Renal cortex interstitium (tissue), 11 donors: ENCODE measurements at regions not wholly inside any gene's neighbourhood (a gene's known extent, or its start where the extent isn't known, plus 50 kb on each side); places are given as distances from the start of the nearest gene placed in this dataset.
A peak's percentile ranks its signal among the peaks of the same experiment; 100 is the strongest.

Source experiments
- DNase-seq, 11 donors: peaks; one replicate each; pipeline ENCODE4 v3.0.0-alpha.2; 2013; ENCODE audit warnings: low read depth in 9 of 11, low spot score in 4 of 11; ENCODE audit errors: extremely low read depth in 1 of 11

DNA sequence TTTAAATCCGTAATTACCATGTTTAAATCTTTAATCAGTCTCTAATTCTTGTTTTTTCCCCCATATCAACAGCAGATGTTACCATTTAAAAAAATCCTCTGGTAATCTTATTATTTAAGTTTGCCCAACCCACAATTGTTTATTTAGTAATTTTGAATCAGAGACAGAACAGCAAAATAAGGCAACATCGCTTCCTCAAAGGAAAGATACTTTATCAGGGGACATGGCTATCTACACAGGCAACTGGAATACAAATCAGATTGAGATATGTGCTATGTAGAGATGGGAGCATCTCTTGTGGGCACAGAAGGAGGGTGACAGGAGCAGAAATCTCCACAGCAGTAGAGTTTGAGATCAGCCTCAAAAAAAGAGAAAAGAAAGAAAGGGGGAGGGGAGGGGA is 674.4 kb downstream of the SEMA5A start:
- DNase-seq, result no peak

DNA sequence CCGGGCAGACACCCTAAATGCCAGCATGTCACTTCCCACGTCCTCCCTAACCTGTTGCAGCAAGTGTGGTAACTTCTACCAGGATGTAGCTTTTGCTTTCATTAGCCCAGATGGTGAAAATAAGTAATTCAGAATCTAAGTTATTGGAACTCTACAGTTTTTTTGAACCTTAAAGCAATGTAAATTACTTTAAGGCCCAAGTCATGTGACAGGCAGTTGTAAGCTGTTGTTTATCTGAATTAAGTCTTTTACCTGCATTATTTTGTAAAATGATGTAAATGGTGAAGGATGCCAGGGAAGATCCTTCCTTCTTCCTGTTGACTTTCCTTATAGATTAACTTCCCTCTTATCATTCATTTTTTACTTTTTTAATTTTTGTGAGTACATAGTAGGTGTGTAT is 670.2 kb downstream of the SEMA5A start:
- no peak for DNase-seq

DNA sequence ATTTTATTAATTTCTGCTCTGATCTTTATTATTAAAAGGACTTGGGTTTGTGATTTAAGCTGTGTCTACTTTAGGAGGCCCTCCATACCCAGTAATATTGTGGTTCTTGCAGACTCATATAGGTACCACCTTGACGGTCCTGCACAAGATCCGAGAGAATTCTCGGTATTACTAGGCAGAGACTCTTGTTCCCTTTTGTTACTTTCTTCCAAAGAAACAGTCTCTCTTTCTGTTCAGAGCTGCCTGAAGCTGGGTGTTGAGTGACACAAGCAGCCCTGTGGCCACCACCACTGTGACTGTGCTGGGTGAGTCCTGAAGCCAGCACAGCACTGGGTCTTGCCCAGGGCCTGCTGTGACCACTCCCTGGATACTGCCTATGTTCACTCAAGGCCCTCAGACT is 666.6 kb downstream of the SEMA5A start:
- DNase-seq, result no peak

GRCh38 chr5:8884029-8884428 is 661.8 kb downstream of the SEMA5A start:
- no peak for DNase-seq

- DNase-seq, result peak in 7 of 11 donors; percentile 4 to 42 (median 11)
Measured at GRCh38 chr5:8892926-8893325, 652.9 kb downstream of the SEMA5A start.

DNA sequence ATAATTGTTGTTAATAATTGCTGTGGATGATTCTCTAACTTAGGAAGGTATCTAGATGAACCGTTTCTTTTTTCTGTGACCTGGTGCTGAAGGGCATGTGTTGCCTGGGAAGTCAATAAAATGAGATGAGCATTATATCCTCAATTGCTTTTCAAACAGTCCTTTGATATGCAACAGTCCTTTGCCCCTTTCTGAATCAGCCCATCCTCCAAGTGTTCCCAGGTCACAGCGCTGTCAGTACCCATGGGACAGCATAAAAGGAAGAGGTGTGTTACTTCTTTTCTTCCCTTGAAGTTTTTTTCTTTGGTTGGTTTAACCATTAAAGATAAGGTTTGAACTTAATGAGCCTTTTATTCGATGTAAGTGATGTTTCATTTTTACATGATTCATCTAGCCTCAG is 651.8 kb downstream of the SEMA5A start:
- no peak for DNase-seq

DNA sequence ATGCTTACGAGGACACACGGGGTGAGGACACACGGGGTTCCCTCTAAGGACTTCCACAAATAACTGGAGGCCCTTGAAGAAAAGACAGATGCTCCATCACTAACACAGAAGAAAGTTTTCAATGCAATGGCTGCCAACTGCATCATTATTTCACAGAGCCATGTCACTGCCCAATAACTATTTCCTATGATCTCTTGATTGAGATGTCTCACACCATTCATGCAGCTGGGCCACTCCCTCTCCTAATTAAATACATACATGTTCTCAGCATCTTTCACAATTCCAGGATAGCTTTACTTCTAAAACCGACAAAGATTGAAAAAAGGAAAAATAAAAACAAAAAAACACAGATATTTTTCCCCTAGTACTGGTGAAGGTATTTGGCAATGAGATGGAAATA is 650.8 kb downstream of the SEMA5A start:
- no peak for DNase-seq

GRCh38 chr5:8895599-8895998 is 650.3 kb downstream of the SEMA5A start:
- no peak for DNase-seq

DNA sequence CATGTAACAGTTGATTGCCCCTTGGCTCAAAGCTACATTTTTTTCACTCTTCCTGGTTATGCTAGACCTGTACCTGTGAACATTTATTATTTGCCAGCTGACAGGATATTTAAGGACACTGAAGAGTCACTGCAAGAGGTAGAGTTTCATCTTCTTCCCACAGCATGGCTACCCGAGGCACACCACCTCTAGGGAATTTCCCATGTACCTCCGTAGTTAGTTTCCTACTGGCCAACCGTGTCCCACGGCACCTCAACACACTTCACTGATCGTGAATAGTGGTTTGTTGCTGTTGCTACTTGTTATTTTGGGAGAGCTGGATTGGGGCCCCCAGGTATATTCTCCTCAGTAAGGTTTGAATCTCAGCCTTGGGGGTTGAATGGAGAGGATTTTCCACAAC is 648.6 kb downstream of the SEMA5A start:
- DNase-seq, result no peak

GRCh38 chr5:8905021-8905420 is 640.9 kb downstream of the SEMA5A start:
- peak in 8 of 11 donors; percentile 9 to 25 (median 14) for DNase-seq

- DNase-seq, result no peak
Measured at GRCh38 chr5:8906303-8906967, 639.4 kb downstream of the SEMA5A start.

DNA sequence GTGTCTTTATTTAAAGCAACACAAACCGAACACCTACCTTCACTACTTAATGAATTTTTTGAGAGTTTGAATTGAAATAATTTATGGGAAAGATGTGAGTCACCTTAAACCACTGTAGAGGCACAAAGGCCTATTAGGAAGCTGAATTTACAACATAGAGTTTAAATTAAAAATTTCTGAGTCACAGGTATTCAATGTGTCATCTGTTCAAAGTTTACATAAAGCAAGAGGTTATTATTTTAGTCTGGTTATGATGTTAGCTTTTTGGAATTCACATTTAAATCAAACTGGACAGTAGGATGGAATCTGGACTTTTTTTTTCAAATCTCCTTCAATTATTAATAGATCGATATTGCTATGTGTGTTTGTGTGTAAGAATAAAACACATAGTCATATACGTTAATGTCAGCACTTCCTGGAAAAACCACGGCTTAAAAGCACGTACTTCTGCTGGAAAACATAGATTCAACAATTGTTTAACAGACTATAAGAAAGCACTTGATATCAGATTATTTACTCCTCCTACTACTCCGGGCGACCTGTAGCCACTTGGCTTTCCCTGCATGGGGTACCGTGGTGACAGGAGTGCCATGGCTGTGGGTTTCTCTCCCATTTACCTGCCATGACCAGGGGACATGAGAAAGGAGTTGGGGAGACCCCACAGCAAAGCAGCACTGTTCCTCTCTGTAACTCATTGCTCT is 638.6 kb downstream of the SEMA5A start:
- no peak for DNase-seq

DNA sequence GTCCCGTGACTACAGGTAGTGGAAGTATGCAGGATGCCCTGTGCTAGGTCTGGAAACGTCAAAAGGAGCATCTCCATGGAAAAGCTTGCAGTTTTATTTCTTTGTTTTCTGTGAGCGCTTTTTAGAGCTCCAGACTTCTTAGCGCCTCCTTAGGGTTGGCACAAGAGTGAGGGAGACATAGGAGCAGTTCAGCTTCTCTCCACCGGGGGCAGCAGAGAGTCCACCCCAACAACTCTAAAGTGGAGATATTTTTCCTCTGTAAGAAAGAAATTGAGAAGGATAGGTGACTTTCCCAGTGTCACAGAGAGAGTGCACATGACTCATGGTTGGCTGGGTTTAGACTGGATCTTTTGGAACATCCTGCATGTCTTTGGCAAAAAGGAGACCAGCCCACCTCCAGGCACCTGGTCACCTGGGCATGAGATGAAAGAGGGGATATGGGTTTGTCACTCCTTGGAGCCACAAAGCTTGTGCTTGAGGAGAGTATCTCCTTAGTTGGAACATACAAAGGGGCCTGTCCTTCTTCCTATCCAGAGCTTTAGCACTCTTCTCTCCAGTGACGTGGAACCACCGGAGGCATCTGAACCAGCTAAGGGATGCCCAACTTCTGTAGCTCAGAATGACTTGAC is 637.7 kb downstream of the SEMA5A start:
- peak in 2 of 11 donors; percentile 5 to 12 for DNase-seq

DNA sequence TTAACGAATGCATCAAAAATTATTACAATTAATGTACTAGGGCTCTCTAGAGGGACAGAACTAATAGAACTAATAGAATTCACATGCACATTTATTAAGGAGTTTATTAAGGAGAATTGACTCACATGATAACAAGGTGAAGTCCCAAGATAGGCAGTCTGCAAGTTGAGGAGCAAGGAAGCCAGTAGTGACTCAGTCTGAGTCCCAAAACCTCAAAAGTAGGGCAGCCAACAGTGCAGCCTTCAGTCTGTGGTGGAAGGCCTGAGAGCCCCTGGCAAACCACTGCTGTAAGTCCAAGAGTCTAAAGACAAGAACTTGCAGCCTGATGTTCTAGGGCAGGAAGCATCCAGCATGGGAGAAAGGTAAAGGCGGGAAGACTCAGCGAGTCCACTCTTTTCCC is 633.8 kb downstream of the SEMA5A start:
- no peak for DNase-seq

DNA sequence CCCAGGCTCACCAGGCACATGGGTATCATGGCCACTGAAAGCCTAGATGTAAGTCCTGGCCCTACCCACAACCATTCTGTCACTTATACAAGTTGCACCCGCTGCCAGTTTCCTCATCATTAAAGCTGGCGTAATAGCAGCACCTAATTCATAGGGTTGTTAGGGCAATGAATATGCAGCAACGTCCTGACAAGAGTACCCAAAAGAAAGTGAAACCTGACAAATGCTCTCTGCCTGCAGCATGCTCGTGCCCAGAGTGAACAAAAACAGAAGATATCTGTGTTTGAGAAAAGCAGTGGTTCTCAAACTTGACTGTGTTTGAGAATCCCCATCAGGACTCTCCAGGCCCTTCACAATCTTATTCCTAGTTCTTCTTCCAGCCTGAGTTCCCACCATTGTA is 632.4 kb downstream of the SEMA5A start:
- no peak for DNase-seq

DNA sequence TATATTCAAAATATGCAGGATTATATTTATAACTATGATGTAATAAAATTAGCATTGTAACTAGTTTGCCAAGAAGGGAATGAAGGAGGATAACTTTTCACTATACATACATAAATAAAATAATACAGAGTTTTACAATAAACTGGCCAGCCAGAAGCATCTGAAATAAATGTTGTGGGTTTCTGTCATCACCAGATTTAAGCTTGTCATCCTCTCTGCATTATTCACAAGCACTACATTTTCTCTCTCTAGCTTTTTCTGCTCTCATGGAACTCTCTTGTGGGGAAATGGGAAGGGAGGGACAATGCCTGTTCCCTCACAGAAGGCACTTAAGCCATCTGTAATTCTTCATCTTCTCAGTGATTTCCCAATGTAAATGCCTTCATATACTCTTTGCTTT is 626.8 kb downstream of the SEMA5A start:
- no peak for DNase-seq

GRCh38 chr5:8923526-8923925 is 622.3 kb downstream of the SEMA5A start:
- no peak for DNase-seq

DNA sequence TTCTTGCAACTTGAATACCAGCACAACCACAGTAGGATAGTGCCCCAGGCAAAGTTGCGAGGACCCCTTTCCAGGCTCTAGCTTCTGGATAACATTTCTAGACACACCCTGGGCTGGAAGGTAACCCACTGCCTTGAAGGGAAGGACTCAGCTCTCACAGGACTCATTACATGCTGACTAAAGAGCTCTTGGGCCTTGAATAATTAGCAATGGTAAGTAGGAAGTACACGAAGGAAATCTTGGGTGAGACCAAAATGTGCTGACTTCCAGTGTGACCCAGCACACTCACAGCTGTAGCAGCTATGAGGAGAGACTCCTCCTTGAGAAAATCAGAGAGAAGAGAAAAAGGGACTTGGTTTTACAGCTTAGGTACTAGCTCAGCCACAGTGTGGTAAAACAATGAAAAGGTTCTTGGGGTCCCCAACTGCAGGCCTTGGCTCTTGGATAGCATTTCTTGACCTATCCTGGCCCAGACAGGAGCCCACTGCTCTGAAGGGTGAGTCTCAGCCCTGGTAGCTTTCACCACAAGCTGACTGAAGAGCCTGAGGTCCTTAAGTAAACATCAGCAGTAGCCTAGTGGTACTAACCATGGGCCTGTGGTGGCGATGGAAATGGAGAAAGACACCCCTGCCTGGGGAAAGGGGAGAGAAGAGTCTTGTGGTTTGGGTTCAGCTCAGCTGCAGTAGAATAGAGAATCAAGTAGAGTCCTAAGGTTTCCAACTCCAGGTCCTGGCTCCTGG is 621.7 kb downstream of the SEMA5A start:
- DNase-seq, result no peak

DNA sequence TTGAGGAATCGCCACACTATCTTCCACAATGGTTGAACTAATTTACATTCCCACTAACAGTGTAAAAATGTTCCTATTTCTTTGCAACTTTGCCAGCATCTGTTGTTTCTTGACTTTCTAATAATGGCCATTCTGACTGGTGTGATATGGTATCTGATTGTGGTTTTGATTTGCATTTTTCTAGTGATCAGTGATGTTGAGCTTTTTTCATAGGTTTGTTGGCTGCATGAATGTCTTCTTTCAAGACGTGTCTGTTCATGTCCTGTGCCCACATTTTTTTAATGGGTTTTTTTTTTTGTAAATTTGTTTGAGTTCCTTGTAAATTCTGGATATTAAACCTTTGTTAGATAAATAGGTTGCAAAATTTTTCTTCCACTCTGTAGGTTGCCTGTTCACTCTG is 615.9 kb downstream of the SEMA5A start:
- DNase-seq, result no peak

DNA sequence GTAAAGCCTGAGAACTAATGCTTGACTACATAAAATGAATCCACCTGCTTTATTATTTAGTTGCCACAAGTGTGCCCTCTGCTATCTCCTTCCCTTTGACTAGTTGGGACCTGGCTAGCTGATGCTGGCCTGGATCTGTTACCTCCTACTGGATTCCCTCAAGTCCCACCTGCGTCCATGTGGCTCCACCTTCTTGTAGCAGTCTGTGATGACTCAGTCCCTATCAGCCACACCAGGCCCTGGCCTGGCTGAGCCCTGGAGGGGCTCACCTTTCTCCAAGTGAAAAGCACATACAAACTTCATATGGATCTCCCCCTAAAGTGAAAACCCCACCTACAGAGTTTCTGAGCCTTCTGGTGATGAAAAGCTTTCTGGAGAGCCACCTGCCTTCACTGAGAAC is 611.4 kb downstream of the SEMA5A start:
- no peak for DNase-seq
